GM19438 (cell line): ENCODE measurements at regions not wholly inside any gene's neighbourhood (a gene's known extent, or its start where the extent isn't known, plus 50 kb on each side); places are given as distances from the start of the nearest gene placed in this dataset.
"Not testable (repeated sequence)": the region's sequence is repeated elsewhere in the genome, so short reads cannot be mapped to it uniquely, and the experiment has no call there.

ENCODE experiments used
- ATAC-seq: cut with Tn5 transposase; IDR thresholded peaks from one replicate; pipeline ENCODE4 v1.9.1; 2021; ENCODE audit warnings: low read depth; ENCODE audit not compliant: unreplicated experiment

GRCh38 chr1:95575291-95575690 is 341.3 kb downstream of the RWDD3 start:
- no peak for ATAC-seq

- ATAC-seq, result no peak
Observed at GRCh38 chr1:95578462-95578861, 344.5 kb downstream of the RWDD3 start.

GRCh38 chr1:95582191-95582590 is 348.2 kb downstream of the RWDD3 start:
- no peak for ATAC-seq

- no peak for ATAC-seq
Observed at GRCh38 chr1:95582746-95583145, 348.7 kb downstream of the RWDD3 start.

GRCh38 chr1:95583661-95584210 is 349.7 kb downstream of the RWDD3 start:
- ATAC-seq, result no peak

GRCh38 chr1:95584315-95584714 is 350.3 kb downstream of the RWDD3 start:
- ATAC-seq, result no peak

GRCh38 chr1:95604771-95605170 is 370.8 kb downstream of the RWDD3 start:
- no peak for ATAC-seq

- no peak for ATAC-seq
Observed at GRCh38 chr1:95614197-95614596, 380.2 kb downstream of the RWDD3 start.

GRCh38 chr1:95615421-95615820 is 381.4 kb downstream of the RWDD3 start:
- no peak for ATAC-seq

- no peak for ATAC-seq
Observed at GRCh38 chr1:95620076-95620475, 386.1 kb downstream of the RWDD3 start.

GRCh38 chr1:95622609-95623008 is 388.6 kb downstream of the RWDD3 start:
- no peak for ATAC-seq

- ATAC-seq, result no peak
Observed at GRCh38 chr1:95625224-95625623, 391.2 kb downstream of the RWDD3 start.

GRCh38 chr1:95627244-95627643 is 393.2 kb downstream of the RWDD3 start:
- no peak for ATAC-seq

GRCh38 chr1:95631695-95632094 is 397.7 kb downstream of the RWDD3 start:
- no peak for ATAC-seq

- no peak for ATAC-seq
Observed at GRCh38 chr1:95635811-95636210, 401.8 kb downstream of the RWDD3 start.

- ATAC-seq, result no peak
Observed at GRCh38 chr1:95636897-95637296, 402.9 kb downstream of the RWDD3 start.

- ATAC-seq, result no peak
Observed at GRCh38 chr1:95640746-95641145, 406.7 kb downstream of the RWDD3 start.

- ATAC-seq, result no peak
Observed at GRCh38 chr1:95641386-95641785, 407.4 kb downstream of the RWDD3 start.

GRCh38 chr1:95642035-95642434 is 408.0 kb downstream of the RWDD3 start:
- no peak for ATAC-seq

- ATAC-seq, result no peak
Observed at GRCh38 chr1:95643071-95643470, 409.1 kb downstream of the RWDD3 start.

GRCh38 chr1:95645126-95645525 is 411.1 kb downstream of the RWDD3 start:
- ATAC-seq, result not testable (repeated sequence)

- ATAC-seq, result no peak
Observed at GRCh38 chr1:95650631-95651030, 416.6 kb downstream of the RWDD3 start.

- no peak for ATAC-seq
Observed at GRCh38 chr1:95652423-95652965, 418.5 kb downstream of the RWDD3 start.
